ENCODE measurements at regions not wholly inside any gene's neighbourhood (a gene's known extent, or its start where the extent isn't known, plus 50 kb on each side); places are given as distances from the start of the nearest gene placed in this dataset.

DNA sequence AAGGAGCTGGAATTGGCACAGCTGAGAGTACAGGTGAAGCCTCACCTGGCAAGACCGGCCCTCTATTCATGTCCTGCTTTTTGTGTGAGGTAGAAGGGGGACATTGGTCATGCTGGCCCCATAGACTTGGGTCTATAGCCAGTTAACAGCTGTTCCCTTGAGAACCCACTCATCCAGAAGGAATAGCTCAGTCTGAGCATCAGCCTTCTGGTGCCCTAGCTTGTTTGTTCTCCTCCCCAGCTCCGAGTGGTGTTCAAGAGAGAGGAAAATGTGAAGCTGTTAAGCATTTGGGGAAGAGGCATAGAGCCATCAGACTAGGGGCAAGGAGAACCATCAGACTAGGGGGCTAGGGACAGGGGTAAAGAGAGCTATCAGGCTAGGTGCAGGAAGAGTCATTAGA is 290.9 kb downstream of the SIPA1L2 start:
- TF ChIP-seq RARB (CRISPR knock-in tag; IDR thresholded peaks at IDR 0.05) (no peak), ZFP3 (CRISPR knock-in tag; IDR thresholded peaks at IDR 0.05) (no peak)
- ATAC-seq, result no peak

DNA sequence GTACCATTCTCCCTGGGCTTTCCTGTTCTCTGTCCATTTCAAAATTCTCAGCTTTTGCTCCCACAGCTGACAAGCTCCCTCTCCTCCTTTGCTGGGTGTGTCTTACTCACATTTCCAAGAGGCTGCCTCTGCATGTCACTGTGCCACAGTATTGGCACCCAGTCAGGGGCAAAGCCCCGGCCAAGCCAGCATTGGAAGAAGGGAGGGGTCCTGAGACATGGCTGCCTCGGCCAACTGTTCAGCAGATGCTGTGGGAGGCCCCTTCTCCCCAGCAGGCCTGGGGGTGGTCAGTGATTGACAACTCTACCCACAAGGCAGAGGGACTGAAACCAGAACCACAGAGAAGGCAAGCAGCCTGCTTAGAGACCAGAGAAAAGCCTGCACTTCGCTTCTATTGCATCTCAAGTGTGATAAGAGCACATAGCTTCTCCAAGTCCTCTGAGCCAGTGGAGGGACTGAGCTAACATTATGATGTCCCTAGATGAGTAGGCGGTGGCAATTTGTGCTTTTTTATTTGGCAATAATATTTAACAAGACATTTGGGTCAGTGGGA is 294.1 kb downstream of the SIPA1L2 start:
- no peak for TF ChIP-seq ZC3H10 (CRISPR knock-in tag; IDR thresholded peaks at IDR 0.05)
- TF ChIP-seq ZNF565 (CRISPR knock-in tag; conservative IDR thresholded peaks at IDR 0.05; ENCODE audit: low read depth), result no peak
- TF ChIP-seq ESRRG (CRISPR knock-in tag; IDR thresholded peaks at IDR 0.05), result no peak
- TF ChIP-seq ZFP30 (CRISPR knock-in tag; IDR thresholded peaks at IDR 0.05), result no peak
- no peak for TF ChIP-seq PPARA (CRISPR knock-in tag; IDR thresholded peaks at IDR 0.05; ENCODE audit: borderline replicate concordance)
- TF ChIP-seq, protein P1, sequence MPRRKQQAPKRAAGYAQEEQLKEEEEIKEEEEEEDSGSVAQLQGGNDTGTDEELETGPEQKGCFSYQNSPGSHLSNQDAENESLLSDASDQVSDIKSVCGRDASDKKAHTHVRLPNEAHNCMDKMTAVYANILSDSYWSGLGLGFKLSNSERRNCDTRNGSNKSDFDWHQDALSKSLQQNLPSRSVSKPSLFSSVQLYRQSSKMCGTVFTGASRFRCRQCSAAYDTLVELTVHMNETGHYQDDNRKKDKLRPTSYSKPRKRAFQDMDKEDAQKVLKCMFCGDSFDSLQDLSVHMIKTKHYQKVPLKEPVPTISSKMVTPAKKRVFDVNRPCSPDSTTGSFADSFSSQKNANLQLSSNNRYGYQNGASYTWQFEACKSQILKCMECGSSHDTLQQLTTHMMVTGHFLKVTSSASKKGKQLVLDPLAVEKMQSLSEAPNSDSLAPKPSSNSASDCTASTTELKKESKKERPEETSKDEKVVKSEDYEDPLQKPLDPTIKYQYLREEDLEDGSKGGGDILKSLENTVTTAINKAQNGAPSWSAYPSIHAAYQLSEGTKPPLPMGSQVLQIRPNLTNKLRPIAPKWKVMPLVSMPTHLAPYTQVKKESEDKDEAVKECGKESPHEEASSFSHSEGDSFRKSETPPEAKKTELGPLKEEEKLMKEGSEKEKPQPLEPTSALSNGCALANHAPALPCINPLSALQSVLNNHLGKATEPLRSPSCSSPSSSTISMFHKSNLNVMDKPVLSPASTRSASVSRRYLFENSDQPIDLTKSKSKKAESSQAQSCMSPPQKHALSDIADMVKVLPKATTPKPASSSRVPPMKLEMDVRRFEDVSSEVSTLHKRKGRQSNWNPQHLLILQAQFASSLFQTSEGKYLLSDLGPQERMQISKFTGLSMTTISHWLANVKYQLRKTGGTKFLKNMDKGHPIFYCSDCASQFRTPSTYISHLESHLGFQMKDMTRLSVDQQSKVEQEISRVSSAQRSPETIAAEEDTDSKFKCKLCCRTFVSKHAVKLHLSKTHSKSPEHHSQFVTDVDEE (CRISPR knock-in tag; IDR thresholded peaks at IDR 0.05), result no peak
- no peak for TF ChIP-seq OSR1 (CRISPR knock-in tag; IDR thresholded peaks at IDR 0.05)
- no peak for TF ChIP-seq ZFP3 (CRISPR knock-in tag; IDR thresholded peaks at IDR 0.05)
- TF ChIP-seq ZNF8 (CRISPR knock-in tag; IDR thresholded peaks at IDR 0.05), result no peak
- no peak for ATAC-seq

DNA sequence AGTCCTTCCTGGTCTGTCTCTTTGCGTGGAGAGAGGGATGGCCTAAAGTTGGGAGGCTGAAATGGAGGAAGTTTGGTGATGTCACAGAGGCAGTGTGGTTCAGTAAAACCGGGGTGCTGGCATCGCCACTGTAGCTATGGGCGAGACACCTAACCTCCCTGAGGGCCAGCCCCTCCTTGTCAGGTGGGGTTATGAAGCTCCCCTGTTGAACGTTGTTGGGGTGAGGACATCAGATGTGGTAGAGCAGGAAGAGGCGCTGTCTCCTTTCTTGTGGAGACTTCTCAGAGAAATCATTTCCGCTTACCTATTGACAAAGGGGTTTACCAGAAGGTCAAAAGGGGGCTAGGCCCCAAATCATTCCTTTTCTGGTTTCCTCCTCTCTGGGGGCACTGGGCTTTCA is 294.7 kb downstream of the SIPA1L2 start:
- TF ChIP-seq ZNF8 (CRISPR knock-in tag; IDR thresholded peaks at IDR 0.05), result no peak
- no peak for TF ChIP-seq ESRRG (CRISPR knock-in tag; IDR thresholded peaks at IDR 0.05)
- TF ChIP-seq, protein P2, sequence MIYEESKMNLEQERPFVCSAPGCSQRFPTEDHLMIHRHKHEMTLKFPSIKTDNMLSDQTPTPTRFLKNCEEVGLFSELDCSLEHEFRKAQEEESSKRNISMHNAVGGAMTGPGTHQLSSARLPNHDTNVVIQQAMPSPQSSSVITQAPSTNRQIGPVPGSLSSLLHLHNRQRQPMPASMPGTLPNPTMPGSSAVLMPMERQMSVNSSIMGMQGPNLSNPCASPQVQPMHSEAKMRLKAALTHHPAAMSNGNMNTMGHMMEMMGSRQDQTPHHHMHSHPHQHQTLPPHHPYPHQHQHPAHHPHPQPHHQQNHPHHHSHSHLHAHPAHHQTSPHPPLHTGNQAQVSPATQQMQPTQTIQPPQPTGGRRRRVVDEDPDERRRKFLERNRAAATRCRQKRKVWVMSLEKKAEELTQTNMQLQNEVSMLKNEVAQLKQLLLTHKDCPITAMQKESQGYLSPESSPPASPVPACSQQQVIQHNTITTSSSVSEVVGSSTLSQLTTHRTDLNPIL (CRISPR knock-in tag; IDR thresholded peaks at IDR 0.05; ENCODE audit: low read depth), result no peak
- TF ChIP-seq, protein P1 (CRISPR knock-in tag; IDR thresholded peaks at IDR 0.05), result no peak
- TF ChIP-seq ZFP30 (CRISPR knock-in tag; IDR thresholded peaks at IDR 0.05), result no peak
- ATAC-seq, result no peak

DNA sequence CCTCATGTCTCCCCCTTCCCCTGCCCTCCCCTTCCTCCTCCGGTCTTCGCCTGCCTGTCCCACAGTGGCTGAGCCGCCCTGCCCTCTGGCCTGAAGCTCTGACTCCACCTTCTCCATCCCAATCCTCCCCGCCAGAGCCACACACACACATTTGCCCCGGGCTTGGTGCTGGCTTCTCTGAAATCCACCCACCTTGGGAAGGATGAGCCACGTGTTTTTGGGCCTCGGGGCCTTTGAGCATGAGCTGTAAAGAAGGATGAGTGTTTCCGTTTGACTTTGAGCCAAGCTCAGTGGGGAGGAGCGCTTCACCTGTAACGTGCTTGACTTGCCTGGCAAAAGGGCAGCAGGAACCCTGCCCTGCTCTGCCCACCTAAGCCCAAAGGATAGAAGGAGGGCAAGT is 295.1 kb downstream of the SIPA1L2 start:
- TF ChIP-seq ZNF565 (CRISPR knock-in tag; conservative IDR thresholded peaks at IDR 0.05; ENCODE audit: low read depth) (no peak), BACH2 (CRISPR knock-in tag; IDR thresholded peaks at IDR 0.05; ENCODE audit: borderline replicate concordance) (no peak), PATZ1 (CRISPR knock-in tag; IDR thresholded peaks at IDR 0.05; ENCODE audit: borderline replicate concordance) (no peak), RARB (CRISPR knock-in tag; IDR thresholded peaks at IDR 0.05) (no peak), PPARA (CRISPR knock-in tag; IDR thresholded peaks at IDR 0.05; ENCODE audit: borderline replicate concordance) (no peak), GLIS3 (CRISPR knock-in tag; IDR thresholded peaks at IDR 0.05) (no peak), ARNTL (CRISPR knock-in tag; IDR thresholded peaks at IDR 0.05; ENCODE audit: borderline replicate concordance, low read depth) (no peak), ZNF70 (CRISPR knock-in tag; IDR thresholded peaks at IDR 0.05) (no peak), OSR1 (CRISPR knock-in tag; IDR thresholded peaks at IDR 0.05) (no peak), ESRRG (CRISPR knock-in tag; IDR thresholded peaks at IDR 0.05) (no peak), ZNF8 (CRISPR knock-in tag; IDR thresholded peaks at IDR 0.05) (no peak), ZFP3 (CRISPR knock-in tag; IDR thresholded peaks at IDR 0.05) (no peak), ZC3H10 (CRISPR knock-in tag; IDR thresholded peaks at IDR 0.05) (no peak), SNAI2 (CRISPR knock-in tag; IDR thresholded peaks at IDR 0.05) (no peak), TOX (CRISPR knock-in tag; IDR thresholded peaks at IDR 0.05; ENCODE audit: borderline replicate concordance) (no peak), ZFP30 (CRISPR knock-in tag; IDR thresholded peaks at IDR 0.05) (no peak), CSDC2 (CRISPR knock-in tag; IDR thresholded peaks at IDR 0.05) (no peak)
- TF ChIP-seq, protein P2 (CRISPR knock-in tag; IDR thresholded peaks at IDR 0.05; ENCODE audit: low read depth), result no peak
- TF ChIP-seq, protein P1 (CRISPR knock-in tag; IDR thresholded peaks at IDR 0.05), result no peak
- ATAC-seq, result no peak
